ENCODE measurements at regions not wholly inside any gene's neighbourhood (a gene's known extent, or its start where the extent isn't known, plus 50 kb on each side); places are given as distances from the start of the nearest gene placed in this dataset.

DNA sequence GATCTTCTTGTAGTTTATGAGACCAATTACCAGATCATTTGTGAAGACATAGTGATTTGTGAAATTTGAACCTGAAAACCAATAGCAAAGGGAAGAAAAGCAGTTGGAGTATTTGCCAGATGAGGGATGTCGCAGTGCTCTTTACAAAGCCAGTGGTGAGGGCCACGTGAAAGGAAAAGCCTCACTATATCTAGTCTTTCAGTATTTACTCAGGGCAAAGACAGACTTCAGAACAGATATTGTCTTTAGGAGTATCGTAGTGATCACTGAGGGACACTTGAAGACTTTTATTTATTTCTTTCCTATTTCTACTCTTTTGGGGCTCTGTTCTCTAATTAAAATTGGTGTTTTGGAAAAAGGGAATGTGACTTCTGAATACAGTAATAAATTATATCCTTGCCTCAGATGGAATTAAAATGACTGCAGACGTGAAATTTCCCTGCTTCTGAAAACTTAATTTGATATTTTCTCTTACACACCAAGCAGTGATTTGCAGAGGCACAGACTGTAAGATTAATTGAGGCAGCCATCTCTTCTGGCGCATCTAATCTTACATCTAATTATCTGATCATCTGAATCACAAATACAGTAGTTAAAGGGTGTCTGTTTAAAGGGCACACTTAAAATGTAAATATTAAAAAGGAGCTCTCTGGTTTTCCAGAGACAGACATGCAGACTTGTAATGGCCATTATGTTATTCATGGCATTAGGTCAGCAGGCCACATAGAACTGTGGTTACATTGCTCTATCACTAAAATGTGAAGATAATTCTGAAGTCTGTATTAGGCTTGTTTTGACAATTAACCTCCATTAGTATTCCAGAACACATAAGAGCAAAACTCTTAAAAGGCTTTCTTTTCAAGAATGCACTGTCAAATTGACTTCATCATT, 193.0 kb upstream of the GOLIM4 start:
- Mint-ChIP-seq H3K27ac (no peak overlapping the region), H3K4me1 (ENCODE audit: low read depth) (no peaks in the 10 kb centered on the region), H3K4me3 (no peak overlapping the region), H3K36me3 (ENCODE audit: low read depth) (no peaks in the 10 kb centered on the region), H3K9me3 (no peaks in the 10 kb centered on the region), H3K27me3 (no peaks in the 10 kb centered on the region)
- POLR2A ChIA-PET: no interaction called here
- DNase-seq (no peak), ATAC-seq (no peak)
- TF ChIP-seq, protein P1, sequence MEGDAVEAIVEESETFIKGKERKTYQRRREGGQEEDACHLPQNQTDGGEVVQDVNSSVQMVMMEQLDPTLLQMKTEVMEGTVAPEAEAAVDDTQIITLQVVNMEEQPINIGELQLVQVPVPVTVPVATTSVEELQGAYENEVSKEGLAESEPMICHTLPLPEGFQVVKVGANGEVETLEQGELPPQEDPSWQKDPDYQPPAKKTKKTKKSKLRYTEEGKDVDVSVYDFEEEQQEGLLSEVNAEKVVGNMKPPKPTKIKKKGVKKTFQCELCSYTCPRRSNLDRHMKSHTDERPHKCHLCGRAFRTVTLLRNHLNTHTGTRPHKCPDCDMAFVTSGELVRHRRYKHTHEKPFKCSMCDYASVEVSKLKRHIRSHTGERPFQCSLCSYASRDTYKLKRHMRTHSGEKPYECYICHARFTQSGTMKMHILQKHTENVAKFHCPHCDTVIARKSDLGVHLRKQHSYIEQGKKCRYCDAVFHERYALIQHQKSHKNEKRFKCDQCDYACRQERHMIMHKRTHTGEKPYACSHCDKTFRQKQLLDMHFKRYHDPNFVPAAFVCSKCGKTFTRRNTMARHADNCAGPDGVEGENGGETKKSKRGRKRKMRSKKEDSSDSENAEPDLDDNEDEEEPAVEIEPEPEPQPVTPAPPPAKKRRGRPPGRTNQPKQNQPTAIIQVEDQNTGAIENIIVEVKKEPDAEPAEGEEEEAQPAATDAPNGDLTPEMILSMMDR (IDR thresholded peaks at IDR 0.05): no peak
- intact Hi-C loops (cut with micrococcal nuclease): no loop called here
- CTCF ChIA-PET: no interaction called here

DNA sequence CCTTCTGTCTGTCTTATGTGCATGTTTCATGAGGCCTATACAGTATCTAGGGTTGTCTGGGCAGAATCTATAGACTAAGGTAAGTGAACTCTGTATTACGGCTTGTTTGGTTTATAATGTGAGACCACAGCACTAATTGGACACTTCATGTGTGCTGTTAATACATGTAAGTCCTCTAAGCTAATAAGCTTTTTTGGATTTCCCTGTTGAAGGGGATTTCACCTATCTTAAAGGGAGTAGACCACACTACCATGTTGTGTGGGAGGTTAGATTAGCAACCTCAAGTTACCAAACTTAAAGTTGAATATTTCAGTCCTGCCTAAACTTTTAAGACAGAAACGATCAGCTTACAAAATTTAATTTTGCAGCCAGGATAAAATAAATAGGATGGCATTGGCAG, 189.8 kb upstream of the GOLIM4 start:
- no peak for DNase-seq
- H3K27me3 Mint-ChIP-seq: no peaks in the 10 kb centered on the region
- H3K36me3 Mint-ChIP-seq (ENCODE audit: low read depth): no peaks in the 10 kb centered on the region
- no peak overlapping the region for H3K4me3 Mint-ChIP-seq
- TF ChIP-seq, protein P1 (IDR thresholded peaks at IDR 0.05): no peak
- H3K4me1 Mint-ChIP-seq (ENCODE audit: low read depth): no peaks in the 10 kb centered on the region
- intact Hi-C loops (cut with micrococcal nuclease): no loop called here
- ATAC-seq: no peak
- no peak overlapping the region for H3K27ac Mint-ChIP-seq
- H3K9me3 Mint-ChIP-seq: no peaks in the 10 kb centered on the region
- ChIA-PET CTCF (no interaction called here), POLR2A (no interaction called here)

DNA sequence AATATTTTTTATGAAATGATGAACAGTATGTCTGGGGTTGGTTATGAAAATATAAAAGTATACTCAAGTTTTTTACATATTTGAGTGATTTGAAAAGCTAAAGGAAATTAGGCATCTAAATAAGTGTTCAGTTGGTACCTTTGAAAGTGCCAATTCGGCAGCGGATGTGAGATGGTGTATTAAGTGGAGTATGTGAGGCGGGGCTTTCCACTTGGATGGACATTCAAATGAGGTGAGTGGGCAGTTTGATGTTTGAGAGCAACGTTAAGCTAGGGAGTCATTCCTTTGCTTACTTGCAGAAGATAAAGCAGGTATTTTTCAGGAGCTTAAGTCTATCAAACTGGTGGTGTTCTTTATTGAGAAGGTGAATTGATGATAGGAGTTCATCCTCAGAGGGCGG, 189.0 kb upstream of the GOLIM4 start:
- DNase-seq: no peak
- CTCF ChIA-PET: no interaction called here
- no peaks in the 10 kb centered on the region for H3K9me3 Mint-ChIP-seq
- H3K4me1 Mint-ChIP-seq (ENCODE audit: low read depth): no peaks in the 10 kb centered on the region
- intact Hi-C loops (cut with micrococcal nuclease): no loop called here
- H3K36me3 Mint-ChIP-seq (ENCODE audit: low read depth): no peaks in the 10 kb centered on the region
- no peak for ATAC-seq
- POLR2A ChIA-PET: no interaction called here
- no peak overlapping the region for H3K4me3 Mint-ChIP-seq
- H3K27me3 Mint-ChIP-seq: no peaks in the 10 kb centered on the region
- TF ChIP-seq, protein P1 (IDR thresholded peaks at IDR 0.05): no peak
- no peak overlapping the region for H3K27ac Mint-ChIP-seq

DNA sequence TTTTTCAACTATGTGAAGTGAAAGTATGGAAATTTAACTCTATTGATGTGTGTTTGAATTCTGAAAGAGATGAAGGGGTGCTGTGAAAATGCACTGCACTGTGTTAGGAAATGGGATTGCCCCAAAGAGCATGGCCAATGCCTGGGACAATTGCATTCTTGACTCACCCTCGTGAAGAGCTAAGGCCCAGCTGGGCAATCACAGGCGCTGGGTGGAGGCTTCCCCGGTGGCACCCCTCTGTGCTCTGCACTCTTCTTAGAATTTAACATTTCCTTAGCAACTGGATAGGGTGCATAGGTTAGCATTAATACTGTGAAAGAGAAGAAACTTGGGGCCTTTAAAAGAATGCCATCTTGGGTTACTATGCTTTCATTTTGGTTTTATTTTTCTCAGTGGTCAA, 179.9 kb upstream of the GOLIM4 start:
- Mint-ChIP-seq H3K36me3 (ENCODE audit: low read depth) (no peaks in the 10 kb centered on the region), H3K4me3 (no peak overlapping the region), H3K27ac (no peak overlapping the region), H3K9me3 (no peaks in the 10 kb centered on the region), H3K27me3 (no peaks in the 10 kb centered on the region), H3K4me1 (ENCODE audit: low read depth) (no peaks in the 10 kb centered on the region)
- DNase-seq (no peak), ATAC-seq (no peak)
- intact Hi-C loops (cut with micrococcal nuclease): no loop called here
- CTCF ChIA-PET: no interaction called here
- POLR2A ChIA-PET: no interaction called here
- TF ChIP-seq, protein P1 (IDR thresholded peaks at IDR 0.05): no peak

DNA sequence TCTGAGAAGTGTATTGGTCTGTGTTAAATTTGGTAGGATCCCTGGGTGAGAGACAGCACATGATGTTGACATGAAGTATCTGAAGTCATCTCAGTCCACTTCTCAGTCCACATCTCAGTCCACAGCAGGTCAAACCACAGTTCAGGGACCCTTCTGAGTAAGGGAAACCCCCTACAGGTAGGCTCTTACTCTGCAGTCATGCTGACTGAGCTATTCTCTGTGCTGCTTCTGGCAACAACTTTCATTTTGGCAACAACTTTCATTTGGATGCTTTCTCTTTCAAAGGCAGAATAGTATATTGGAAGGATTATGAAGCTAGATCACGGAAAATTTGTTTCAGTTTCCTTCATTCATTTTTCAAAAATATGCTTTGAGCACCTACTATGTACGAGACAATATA, 178.2 kb upstream of the GOLIM4 start:
- H3K9me3 Mint-ChIP-seq: no peaks in the 10 kb centered on the region
- H3K36me3 Mint-ChIP-seq (ENCODE audit: low read depth): no peaks in the 10 kb centered on the region
- no peaks in the 10 kb centered on the region for H3K27me3 Mint-ChIP-seq
- no peak overlapping the region for H3K27ac Mint-ChIP-seq
- intact Hi-C loops (cut with micrococcal nuclease): no loop called here
- ChIA-PET CTCF (no interaction called here), POLR2A (no interaction called here)
- ATAC-seq: no peak
- no peak overlapping the region for H3K4me3 Mint-ChIP-seq
- TF ChIP-seq, protein P1 (IDR thresholded peaks at IDR 0.05): no peak
- DNase-seq: no peak
- H3K4me1 Mint-ChIP-seq (ENCODE audit: low read depth): no peaks in the 10 kb centered on the region

All from activated CD8-positive, alpha-beta T cell treated with anti-CD3 and anti-CD28 coated beads for 36 hours (primary cell).